HCT116 (cell line): ENCODE measurements at regions not wholly inside any gene's neighbourhood (a gene's known extent, or its start where the extent isn't known, plus 50 kb on each side); places are given as distances from the start of the nearest gene placed in this dataset.

Source experiments
- ATAC-seq: fragments of 200-7000 bp; cut with Tn5 transposase; 2 replicates; pipeline ENCODE4 v1.9.1; 2020; ENCODE audit warnings: mild to moderate bottlenecking, moderate library complexity
- BruUV-seq: library from RNA; stranded (reverse); fragments of 400-500 nt; replicated peaks from 2 replicates; lab custom pipeline; 2021; lab: Mats Ljungman, UMichigan
- CTCF ChIA-PET: fragments of 300-600 bp; sonication (Branson Sonifier 250); formaldehyde crosslinking; loops from one replicate; lab custom pipeline; 2021; ENCODE audit warnings: antibody characterized with exemption; lab: Charles Lee
- POLR2A ChIA-PET: fragments of 300-600, 350-600 bp; sonication (Branson Sonifier 250); formaldehyde crosslinking; loops from one replicate; lab custom pipeline; 2021; ENCODE audit warnings: antibody characterized with exemption; lab: Charles Lee
- RAD21 ChIA-PET, 2 experiments: fragments of 300-600 bp; sonication (Branson Sonifier 250); formaldehyde crosslinking; loops; one replicate each; lab custom pipeline; 2023; ENCODE audit warnings: low total read pairs in 2 of 2; ENCODE audit not compliant: uncharacterized antibody in 2 of 2, unreplicated experiment in 2 of 2, low non-redundant PET in 1 of 2; lab: Charles Lee
- DNase-seq: peaks from one replicate; pipeline ENCODE4 v3.0.0-alpha.2; 2010; ENCODE audit warnings: low read depth, low spot score
- H2AFZ ChIP-seq: fragments of 200-600 bp; shearing (Covaris generic), sonication (generic); 2 replicates; pipeline ENCODE4 v1.6.1; 2017; ENCODE audit warnings: low read depth, mixed run types, mixed read lengths, antibody characterized with exemption, low read length; ENCODE audit not compliant: poor library complexity, severe bottlenecking
- H3K27ac ChIP-seq: 2 replicates; pipeline ENCODE4 v1.5.1; 2012; ENCODE audit warnings: low read depth, low read length
- H3K27me3 ChIP-seq: fragments of 200-600 bp; sonication (generic); 2 replicates; pipeline ENCODE4 v1.6.1; 2016; ENCODE audit warnings: mixed run types, low read length, mixed read lengths; ENCODE audit not compliant: insufficient read depth
- H3K36me3 ChIP-seq, 2 experiments: fragments of 200-500 bp in 1 of 2; fragments of 200-600 bp in 1 of 2; sonication (Bioruptor generic) in 1 of 2; sonication (generic) in 1 of 2; 2 replicates each; pipeline versions ENCODE4 v1.5.1 to v1.6.1; 2014 to 2016; ENCODE audit warnings: low read length in 2 of 2, inconsistent platforms in 1 of 2, mixed read lengths in 1 of 2, mixed run types in 1 of 2; ENCODE audit not compliant: insufficient read depth in 2 of 2, control insufficient read depth in 1 of 2
- H3K4me1 ChIP-seq, 2 experiments: fragments of 200-600 bp in 1 of 2; sonication (generic) in 1 of 2; 2 replicates each; pipeline versions ENCODE4 v1.5.1 to v1.6.1; 2012 to 2017; ENCODE audit warnings: low read length in 2 of 2, inconsistent platforms in 1 of 2, mild to moderate bottlenecking in 1 of 2, mixed read lengths in 1 of 2, mixed run types in 1 of 2, moderate library complexity in 1 of 2; ENCODE audit not compliant: insufficient read depth in 2 of 2, control insufficient read depth in 1 of 2
- H3K4me2 ChIP-seq: fragments of 200-600 bp; sonication (generic); 2 replicates; pipeline ENCODE4 v1.6.1; 2017; ENCODE audit warnings: mixed run types, low read length, mixed read lengths
- H3K4me3 ChIP-seq, 2 experiments: fragments of 200-600 bp in 1 of 2; sonication (generic) in 1 of 2; replicated peaks in 1 of 2; 2 replicates each; pipeline ENCODE4 v1.5.1; 2011 to 2016; ENCODE audit warnings: low read length in 2 of 2, control low read depth in 1 of 2, low read depth in 1 of 2, mild to moderate bottlenecking in 1 of 2, mixed read lengths in 1 of 2, mixed run types in 1 of 2
- H3K79me2 ChIP-seq: fragments of 200-600 bp; sonication (generic); 2 replicates; pipeline ENCODE4 v1.6.1; 2017; ENCODE audit warnings: mild to moderate bottlenecking, mixed run types, low read length, moderate library complexity, mixed read lengths; ENCODE audit not compliant: insufficient read depth
- H3K9ac ChIP-seq: fragments of 200-600 bp; sonication (generic); 2 replicates; pipeline ENCODE4 v1.6.1; 2016; ENCODE audit warnings: low read length, mixed read lengths
- H3K9me2 ChIP-seq: fragments of 200-600 bp; sonication (generic), shearing (Covaris generic); 2 replicates; pipeline ENCODE4 v1.6.1; 2017; ENCODE audit warnings: mixed run types, mild to moderate bottlenecking, moderate library complexity; ENCODE audit not compliant: insufficient read depth
- H3K9me3 ChIP-seq, 2 experiments: fragments of 200-500 bp in 1 of 2; fragments of 200-600 bp in 1 of 2; sonication (Bioruptor generic) in 1 of 2; sonication (generic) in 1 of 2; 2 replicates each; pipeline ENCODE4 v1.6.1; 2014 to 2017; ENCODE audit warnings: low read length in 2 of 2, mixed read lengths in 2 of 2, inconsistent platforms in 1 of 2, low read depth in 1 of 2, mild to moderate bottlenecking in 1 of 2, mixed run types in 1 of 2, moderate library complexity in 1 of 2; ENCODE audit not compliant: control insufficient read depth in 1 of 2, insufficient read depth in 1 of 2
- H4K20me1 ChIP-seq: fragments of 200-600 bp; sonication (generic), shearing (Covaris generic); 2 replicates; pipeline ENCODE4 v1.6.1; 2017; ENCODE audit warnings: mixed run types, mild to moderate bottlenecking, moderate library complexity; ENCODE audit not compliant: insufficient read depth
- CEBPB ChIP-seq: IDR thresholded peaks from 2 replicates; pipeline ENCODE4 v1.6.1; 2012; ENCODE audit warnings: low read depth
- EGR1 ChIP-seq: IDR thresholded peaks from 2 replicates; pipeline ENCODE4 v1.6.1; 2012; ENCODE audit warnings: low read depth
- ELF1 ChIP-seq: IDR thresholded peaks from 2 replicates; pipeline ENCODE4 v1.6.1; 2012; ENCODE audit warnings: low read depth, borderline replicate concordance
- EZH2phosphoT487 ChIP-seq: fragments of 200-600 bp; IDR thresholded peaks from 2 replicates; pipeline ENCODE4 v1.6.1; 2018; ENCODE audit warnings: antibody characterized with exemption, borderline replicate concordance
- FOSL1 ChIP-seq: IDR thresholded peaks from 2 replicates; pipeline ENCODE4 v1.6.1; 2012; ENCODE audit warnings: low read depth
- JUND ChIP-seq: IDR thresholded peaks from 2 replicates; pipeline ENCODE4 v1.6.1; 2012
- RAD21 ChIP-seq: IDR thresholded peaks from 2 replicates; pipeline ENCODE4 v1.6.1; 2012; ENCODE audit warnings: low read depth, mild to moderate bottlenecking
- SIN3A ChIP-seq: IDR thresholded peaks from 2 replicates; pipeline ENCODE4 v1.6.1; 2012; ENCODE audit warnings: low read depth
- TCF7L2 ChIP-seq: IDR thresholded peaks from 2 replicates; pipeline ENCODE4 v1.7.0; 2011; ENCODE audit warnings: borderline replicate concordance, inconsistent platforms; ENCODE audit not compliant: insufficient read depth, insufficient read length; ENCODE audit errors: extremely low read depth
- YY1 ChIP-seq: IDR thresholded peaks from 2 replicates; pipeline ENCODE4 v1.6.1; 2011; ENCODE audit warnings: low read length, low read depth, moderate library complexity, mild to moderate bottlenecking; ENCODE audit not compliant: insufficient replicate concordance; ENCODE audit errors: extremely low read depth
- ZBTB33 ChIP-seq: IDR thresholded peaks from 2 replicates; pipeline ENCODE4 v1.6.1; 2011; ENCODE audit warnings: mild to moderate bottlenecking, low read length, moderate library complexity; ENCODE audit not compliant: insufficient replicate concordance; ENCODE audit errors: extremely low read depth
- ZFX ChIP-seq: fragments of 450-650 bp; IDR thresholded peaks from 2 replicates; pipeline ENCODE4 v1.6.1; 2017
- intact Hi-C: fragments of 100-400 bp; cut with micrococcal nuclease; formaldehyde crosslinking; loops from 2 replicates; pipeline ENCODE4 v1.10.0; 2022

GRCh38 chr10:28200775-28201174 is 102.1 kb downstream of the MPP7 start (continued):
- no peak for TF ChIP-seq EGR1
- peak; percentile 31; the same call in 1 of the 2 replicates for TF ChIP-seq JUND
- TF ChIP-seq RAD21, result no peak
- TF ChIP-seq ZFX, result no peak
- TF ChIP-seq YY1, result no peak
- TF ChIP-seq EZH2phosphoT487, result no peak
- no peak for TF ChIP-seq TCF7L2
- TF ChIP-seq FOSL1, result peak; percentile 57; the same call in 1 of the 2 replicates
- TF ChIP-seq ELF1, result no peak
- TF ChIP-seq ZBTB33, result no peak
- TF ChIP-seq CEBPB, result peak; percentile 20; the same call in 1 of the 2 replicates

GRCh38 chr10:28199941-28200340 is 102.9 kb downstream of the MPP7 start:
- POLR2A ChIA-PET, result interaction anchor here (1.2 kb wide), 1 partner anchor 10 kb away, joined by 4 read pairs; no protein-coding TSS in a partner anchor
- Histone ChIP-seq H3K27me3 (no peaks in the 10 kb centered on the region), H3K9me3 (no peaks in the 10 kb centered on the region), H3K4me1 (peaks cover 43 to 56% of the 10 kb centered on the region in 2 experiments), H3K4me2 (no peak overlapping the region), H2AFZ (no peak overlapping the region), H4K20me1 (no peaks in the 10 kb centered on the region), H3K27ac (peak overlapping the region; percentile 78), H3K9ac (no peak overlapping the region), H3K4me3 (no peak overlapping the region), H3K36me3 (no peaks in the 10 kb centered on the region), H3K79me2 (no peaks in the 10 kb centered on the region), H3K9me2 (no peaks in the 10 kb centered on the region)
- ATAC-seq, result no peak
- RAD21 ChIA-PET, result no interaction called here
- BruUV-seq, result no TSS peak
- TF ChIP-seq FOSL1 (no peak), SIN3A (no peak), ELF1 (no peak)
- intact Hi-C loops, result no loop called here
- CTCF ChIA-PET, result interaction anchor here (1.2 kb wide), 1 partner anchor 42 kb away, joined by 3 read pairs; no protein-coding TSS in a partner anchor
- DNase-seq, result no peak
